ENCODE measurements at regions not wholly inside any gene's neighbourhood (a gene's known extent, or its start where the extent isn't known, plus 50 kb on each side); places are given as distances from the start of the nearest gene placed in this dataset.

DNA sequence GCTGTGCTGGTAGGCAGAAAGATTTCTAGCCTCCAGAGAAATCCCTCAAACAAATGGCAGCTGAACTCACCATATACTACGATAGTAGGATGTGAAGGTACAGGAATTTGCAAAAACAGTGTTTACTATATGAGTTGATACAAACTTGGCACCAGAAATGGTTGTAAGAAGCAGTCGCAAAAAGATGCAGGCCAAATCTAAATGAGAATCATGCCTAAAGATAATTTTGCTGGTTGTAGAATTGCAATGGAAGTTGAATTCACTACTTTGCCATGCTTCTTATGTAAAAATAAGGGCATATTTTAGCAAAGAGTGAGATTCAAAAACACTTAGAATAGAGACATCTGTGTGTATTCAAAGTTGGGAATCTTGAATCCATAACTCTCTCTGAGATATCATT is 924.7 kb downstream of the SUCLG1 start:
- CTCF ChIA-PET = no interaction called here
- 43% methylated on average over 2 of the region's 2 CpGs for WGBS (ENCODE audit: missing lambda C conversion rate)
- Histone ChIP-seq H3K27ac (no peak overlapping the region), H3K4me2 (no peak overlapping the region), H3K4me1 (no peaks in the 10 kb centered on the region), H3K9me3 (peaks cover 3% of the 10 kb centered on the region; the same call in 1 of the 3 replicates), H3K4me3 (no peak overlapping the region)
- POLR2A ChIA-PET = no interaction called here
- TF ChIP-seq ZNF302 (CRISPR knock-in tag; IDR thresholded peaks at IDR 0.05) (no peak), JUN (IDR thresholded peaks at IDR 0.05) (no peak), HOXA7 (CRISPR knock-in tag; IDR thresholded peaks at IDR 0.05) (no peak), KDM5A (IDR thresholded peaks at IDR 0.05) (no peak), HEYL (CRISPR knock-in tag; IDR thresholded peaks at IDR 0.05) (no peak), EP300 (IDR thresholded peaks at IDR 0.05) (no peak), CBX8 (IDR thresholded peaks at IDR 0.05) (no peak), SMC3 (IDR thresholded peaks at IDR 0.05) (no peak), RARB (CRISPR knock-in tag; IDR thresholded peaks at IDR 0.05) (no peak), RAD21 (conservative IDR thresholded peaks at IDR 0.05 in 1 of 2, IDR thresholded peaks at IDR 0.05 in 1 of 2) (no peak), KDM1A (IDR thresholded peaks at IDR 0.05; ENCODE audit: low read depth) (no peak)
- TF ChIP-seq, protein P1, sequence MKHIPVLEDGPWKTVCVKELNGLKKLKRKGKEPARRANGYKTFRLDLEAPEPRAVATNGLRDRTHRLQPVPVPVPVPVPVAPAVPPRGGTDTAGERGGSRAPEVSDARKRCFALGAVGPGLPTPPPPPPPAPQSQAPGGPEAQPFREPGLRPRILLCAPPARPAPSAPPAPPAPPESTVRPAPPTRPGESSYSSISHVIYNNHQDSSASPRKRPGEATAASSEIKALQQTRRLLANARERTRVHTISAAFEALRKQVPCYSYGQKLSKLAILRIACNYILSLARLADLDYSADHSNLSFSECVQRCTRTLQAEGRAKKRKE (CRISPR knock-in tag; IDR thresholded peaks at IDR 0.05; ENCODE audit: low read depth) = no peak
- TF ChIP-seq, protein P2, sequence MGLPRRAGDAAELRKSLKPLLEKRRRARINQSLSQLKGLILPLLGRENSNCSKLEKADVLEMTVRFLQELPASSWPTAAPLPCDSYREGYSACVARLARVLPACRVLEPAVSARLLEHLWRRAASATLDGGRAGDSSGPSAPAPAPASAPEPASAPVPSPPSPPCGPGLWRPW (IDR thresholded peaks at IDR 0.05) = no peak
- no peak for FAIRE-seq
- no peak for DNase-seq (ENCODE audit: low read depth in 1 of 2, low spot score in 1 of 2)
- ATAC-seq = no peak

DNA sequence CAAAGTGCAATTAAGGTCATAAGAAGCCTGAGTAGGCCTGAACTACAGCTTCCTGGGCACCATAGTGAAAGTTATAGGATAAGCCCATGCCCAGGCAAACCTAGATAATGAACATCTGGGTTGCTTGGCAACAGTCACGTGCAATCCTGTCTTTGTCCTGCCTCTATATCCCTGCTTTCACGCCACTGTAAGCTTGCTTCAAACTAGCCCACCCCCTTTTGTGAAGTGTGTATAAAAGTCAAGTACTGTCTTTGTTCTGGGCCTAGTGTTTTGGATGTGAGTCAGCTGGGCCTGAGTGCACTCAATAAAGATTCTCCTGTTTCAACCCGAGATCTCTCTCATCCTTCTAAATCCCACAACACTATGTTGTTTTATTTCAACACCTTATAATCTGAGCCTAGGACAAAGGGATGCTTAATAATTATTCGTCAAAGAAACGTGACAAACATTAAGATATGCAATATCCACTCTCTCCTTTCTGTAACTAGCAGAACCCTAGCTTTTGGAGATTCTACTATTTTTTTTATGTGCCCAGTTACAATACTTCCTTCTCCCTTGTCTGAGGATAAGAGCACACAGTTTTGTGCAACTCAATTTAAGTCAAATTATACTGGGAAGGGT is 927.8 kb downstream of the SUCLG1 start:
- Histone ChIP-seq H3K9me3 (no peaks in the 10 kb centered on the region; the same call in 2 of the 3 replicates), H3K27ac (no peak overlapping the region), H3K4me1 (no peaks in the 10 kb centered on the region), H3K4me3 (no peak overlapping the region), H3K4me2 (no peak overlapping the region)
- WGBS (ENCODE audit: missing lambda C conversion rate) = 3% methylated on average over 5 of the region's 5 CpGs
- CTCF ChIA-PET = no interaction called here
- POLR2A ChIA-PET = no interaction called here
- ATAC-seq = no peak
- TF ChIP-seq CHD2 (IDR thresholded peaks at IDR 0.05; ENCODE audit: low read length, partially characterized antibody) = no peak
- no peak for TF ChIP-seq NPAS2 (CRISPR knock-in tag; IDR thresholded peaks at IDR 0.05; ENCODE audit: borderline replicate concordance)
- TF ChIP-seq JUNB (IDR thresholded peaks at IDR 0.05) = no peak
- TF ChIP-seq BHLHE40 (IDR thresholded peaks at IDR 0.05; ENCODE audit: low read depth, low read length) = no peak
- no peak for DNase-seq (ENCODE audit: low read depth in 1 of 2, low spot score in 1 of 2)
- no peak for FAIRE-seq

DNA sequence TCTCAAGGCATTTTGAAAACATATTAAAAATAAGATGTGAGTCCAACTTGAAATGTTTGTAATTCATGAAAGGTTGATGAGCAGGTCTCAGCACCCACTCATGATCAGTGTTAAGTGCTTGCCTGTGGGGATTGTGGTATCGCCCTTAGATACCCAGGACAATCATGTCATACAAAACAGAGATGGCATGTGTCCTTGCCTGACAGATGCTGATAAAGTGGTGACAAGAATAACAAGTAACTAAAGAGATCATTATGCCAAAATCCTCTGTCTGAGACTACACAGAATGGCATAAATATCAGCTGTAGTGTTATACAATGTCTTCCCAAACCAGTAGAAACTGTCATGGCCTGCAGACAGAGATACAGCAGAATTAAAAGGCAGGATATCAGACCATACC is 930.3 kb downstream of the SUCLG1 start:
- 18% methylated on average over 1 of the region's 1 CpG for WGBS (ENCODE audit: missing lambda C conversion rate)
- CTCF ChIA-PET = no interaction called here
- no peak overlapping the region for H3K27ac ChIP-seq
- FAIRE-seq = no peak
- POLR2A ChIA-PET = no interaction called here
- no peak for ATAC-seq
- H3K4me1 ChIP-seq = no peaks in the 10 kb centered on the region
- H3K4me2 ChIP-seq = no peak overlapping the region
- no peak overlapping the region for H3K4me3 ChIP-seq
- H3K9me3 ChIP-seq = no peaks in the 10 kb centered on the region; the same call in 2 of the 3 replicates
- TF ChIP-seq, protein P3, sequence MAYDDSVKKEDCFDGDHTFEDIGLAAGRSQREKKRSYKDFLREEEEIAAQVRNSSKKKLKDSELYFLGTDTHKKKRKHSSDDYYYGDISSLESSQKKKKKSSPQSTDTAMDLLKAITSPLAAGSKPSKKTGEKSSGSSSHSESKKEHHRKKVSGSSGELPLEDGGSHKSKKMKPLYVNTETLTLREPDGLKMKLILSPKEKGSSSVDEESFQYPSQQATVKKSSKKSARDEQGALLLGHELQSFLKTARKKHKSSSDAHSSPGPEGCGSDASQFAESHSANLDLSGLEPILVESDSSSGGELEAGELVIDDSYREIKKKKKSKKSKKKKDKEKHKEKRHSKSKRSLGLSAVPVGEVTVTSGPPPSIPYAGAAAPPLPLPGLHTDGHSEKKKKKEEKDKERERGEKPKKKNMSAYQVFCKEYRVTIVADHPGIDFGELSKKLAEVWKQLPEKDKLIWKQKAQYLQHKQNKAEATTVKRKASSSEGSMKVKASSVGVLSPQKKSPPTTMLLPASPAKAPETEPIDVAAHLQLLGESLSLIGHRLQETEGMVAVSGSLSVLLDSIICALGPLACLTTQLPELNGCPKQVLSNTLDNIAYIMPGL (CRISPR knock-in tag; IDR thresholded peaks at IDR 0.05; ENCODE audit: borderline replicate concordance) = no peak
- TF ChIP-seq MAFK (IDR thresholded peaks at IDR 0.05; ENCODE audit: partially characterized antibody) = no peak
- TF ChIP-seq EHMT2 (IDR thresholded peaks at IDR 0.05; ENCODE audit: low read depth) = no peak
- TF ChIP-seq CEBPB (IDR thresholded peaks at IDR 0.05) = no peak
- no peak for TF ChIP-seq RFX5 (IDR thresholded peaks at IDR 0.05)
- no peak for TF ChIP-seq ESRRA (IDR thresholded peaks at IDR 0.05; ENCODE audit: borderline replicate concordance, low read length)
- no peak for TF ChIP-seq ZSCAN20 (CRISPR knock-in tag; IDR thresholded peaks at IDR 0.05)
- no peak for TF ChIP-seq CBX8 (IDR thresholded peaks at IDR 0.05)
- DNase-seq (ENCODE audit: low read depth in 1 of 2, low spot score in 1 of 2) = no peak
